ENCODE measurements at regions not wholly inside any gene's neighbourhood (a gene's known extent, or its start where the extent isn't known, plus 50 kb on each side); places are given as distances from the start of the nearest gene placed in this dataset.

DNA sequence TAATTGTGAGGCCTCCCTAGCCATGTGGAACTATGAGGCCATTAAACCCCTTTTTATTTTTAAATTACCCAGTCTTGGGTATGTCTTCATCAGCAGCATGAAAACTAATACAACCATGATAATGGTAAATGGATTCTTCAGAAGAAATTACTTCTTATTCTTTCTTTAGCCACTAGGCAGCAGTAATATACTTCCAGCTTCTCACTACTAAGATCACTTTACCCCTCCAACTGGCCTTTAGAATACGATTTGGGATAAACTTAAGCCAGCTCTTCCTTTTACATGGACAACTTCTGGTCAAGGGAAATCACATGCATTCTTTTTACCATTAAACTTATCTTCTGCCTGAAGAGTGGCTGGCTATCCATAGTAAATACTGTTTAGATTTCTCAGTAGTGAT, 355.4 kb downstream of the MAN2A1 start:
- no peak overlapping the region for H3K4me3 ChIP-seq
- WGBS, 2 donors, result 38 to 40% methylated on average over 1 of the region's 1 CpG
- TF ChIP-seq POLR2A (IDR thresholded peaks at IDR 0.05) (no peak), EP300 (IDR thresholded peaks at IDR 0.05) (no peak)
- TF ChIP-seq, protein P1, sequence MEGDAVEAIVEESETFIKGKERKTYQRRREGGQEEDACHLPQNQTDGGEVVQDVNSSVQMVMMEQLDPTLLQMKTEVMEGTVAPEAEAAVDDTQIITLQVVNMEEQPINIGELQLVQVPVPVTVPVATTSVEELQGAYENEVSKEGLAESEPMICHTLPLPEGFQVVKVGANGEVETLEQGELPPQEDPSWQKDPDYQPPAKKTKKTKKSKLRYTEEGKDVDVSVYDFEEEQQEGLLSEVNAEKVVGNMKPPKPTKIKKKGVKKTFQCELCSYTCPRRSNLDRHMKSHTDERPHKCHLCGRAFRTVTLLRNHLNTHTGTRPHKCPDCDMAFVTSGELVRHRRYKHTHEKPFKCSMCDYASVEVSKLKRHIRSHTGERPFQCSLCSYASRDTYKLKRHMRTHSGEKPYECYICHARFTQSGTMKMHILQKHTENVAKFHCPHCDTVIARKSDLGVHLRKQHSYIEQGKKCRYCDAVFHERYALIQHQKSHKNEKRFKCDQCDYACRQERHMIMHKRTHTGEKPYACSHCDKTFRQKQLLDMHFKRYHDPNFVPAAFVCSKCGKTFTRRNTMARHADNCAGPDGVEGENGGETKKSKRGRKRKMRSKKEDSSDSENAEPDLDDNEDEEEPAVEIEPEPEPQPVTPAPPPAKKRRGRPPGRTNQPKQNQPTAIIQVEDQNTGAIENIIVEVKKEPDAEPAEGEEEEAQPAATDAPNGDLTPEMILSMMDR (IDR thresholded peaks at IDR 0.05), result no peak
- H3K4me1 ChIP-seq, result no peaks in the 10 kb centered on the region
- no peak overlapping the region for H3K27ac ChIP-seq
- no peaks in the 10 kb centered on the region for H3K27me3 ChIP-seq
- no peaks in the 10 kb centered on the region for H3K36me3 ChIP-seq
- peaks cover 0 to 18% (median 5%) of the 10 kb centered on the region in 4 donors for H3K9me3 ChIP-seq
- DNase-seq (ENCODE audit: low spot score in 2 of 2), result no peak

- no peak for DNase-seq (ENCODE audit: low spot score in 2 of 2)
- Histone ChIP-seq H3K27me3 (no peaks in the 10 kb centered on the region), H3K4me3 (no peak overlapping the region), H3K36me3 (no peaks in the 10 kb centered on the region), H3K9me3 (no peaks in the 10 kb centered on the region), H3K4me1 (peaks cover 0 to under 1% (median 0%) of the 10 kb centered on the region in 4 donors), H3K27ac (no peak overlapping the region)
- 63 to 70% methylated on average over 2 of the region's 2 CpGs for WGBS, 2 donors
- TF ChIP-seq, protein P1 (IDR thresholded peaks at IDR 0.05), result no peak
- TF ChIP-seq EP300 (IDR thresholded peaks at IDR 0.05), result no peak
- TF ChIP-seq POLR2A (IDR thresholded peaks at IDR 0.05), result no peak
Observed at GRCh38 chr5:110048491-110048890, 358.8 kb downstream of the MAN2A1 start.

DNA sequence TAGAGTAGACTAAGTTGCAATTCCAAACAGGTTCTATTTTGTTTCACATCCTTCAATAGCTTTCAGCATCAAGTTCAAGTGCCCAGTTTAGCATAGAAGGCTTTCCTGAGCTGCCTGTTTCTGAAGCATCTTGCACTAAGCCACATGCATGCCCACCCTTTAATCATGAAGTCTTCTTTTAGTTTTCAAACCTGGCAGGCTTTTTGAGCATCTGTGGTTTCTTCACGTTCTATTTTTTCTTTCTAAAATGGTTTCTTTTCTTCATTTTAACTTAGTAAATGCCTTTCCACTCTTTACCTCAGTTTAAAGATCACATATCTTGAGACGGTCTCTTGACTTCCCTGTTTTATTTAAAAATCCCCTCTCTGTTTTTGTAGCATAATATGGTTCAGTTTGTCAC, 360.1 kb downstream of the MAN2A1 start:
- TF ChIP-seq EP300 (IDR thresholded peaks at IDR 0.05) (no peak), POLR2A (IDR thresholded peaks at IDR 0.05) (no peak)
- TF ChIP-seq, protein P1 (IDR thresholded peaks at IDR 0.05), result no peak

GRCh38 chr5:110050640-110051345, 361.1 kb downstream of the MAN2A1 start:
- no peak for TF ChIP-seq POLR2A (IDR thresholded peaks at IDR 0.05)
- no peak for TF ChIP-seq EP300 (IDR thresholded peaks at IDR 0.05)
- TF ChIP-seq, protein P1 (IDR thresholded peaks at IDR 0.05), result no peak
- no peak for DNase-seq (ENCODE audit: low spot score in 2 of 2)
- WGBS, 2 donors, result 92 to 94% methylated on average over 5 of the region's 5 CpGs
- no peak overlapping the region for H3K4me3 ChIP-seq
- H3K27me3 ChIP-seq, result no peaks in the 10 kb centered on the region
- H3K4me1 ChIP-seq, result peaks cover 0 to 19% (median 0%) of the 10 kb centered on the region in 4 donors
- no peaks in the 10 kb centered on the region for H3K36me3 ChIP-seq
- no peak overlapping the region for H3K27ac ChIP-seq
- no peaks in the 10 kb centered on the region for H3K9me3 ChIP-seq

More for the DNA sequence above, 360.1 kb downstream of the MAN2A1 start:
- Histone ChIP-seq H3K27ac (no peak overlapping the region), H3K36me3 (no peaks in the 10 kb centered on the region), H3K27me3 (no peaks in the 10 kb centered on the region), H3K4me3 (no peak overlapping the region), H3K4me1 (peaks cover 0 to 11% (median 0%) of the 10 kb centered on the region in 4 donors), H3K9me3 (no peaks in the 10 kb centered on the region)
- WGBS, 2 donors, result 71 to 76% methylated on average over 2 of the region's 2 CpGs
- DNase-seq (ENCODE audit: low spot score in 2 of 2), result no peak

GRCh38 chr5:110053205-110053604, 363.5 kb downstream of the MAN2A1 start:
- peaks cover 0 to 20% (median 0%) of the 10 kb centered on the region in 4 donors for H3K4me1 ChIP-seq
- TF ChIP-seq EP300 (IDR thresholded peaks at IDR 0.05) (no peak), POLR2A (IDR thresholded peaks at IDR 0.05) (no peak)
- TF ChIP-seq, protein P1 (IDR thresholded peaks at IDR 0.05), result no peak
- no peaks in the 10 kb centered on the region for H3K36me3 ChIP-seq
- no peak overlapping the region for H3K27ac ChIP-seq
- no peaks in the 10 kb centered on the region for H3K27me3 ChIP-seq
- no peaks in the 10 kb centered on the region for H3K9me3 ChIP-seq
- DNase-seq (ENCODE audit: low spot score in 2 of 2), result no peak
- WGBS, 2 donors, result 89 to 94% methylated on average over 1 of the region's 1 CpG
- no peak overlapping the region for H3K4me3 ChIP-seq
